Naive B cell (primary cell): ENCODE measurements at regions not wholly inside any gene's neighbourhood (a gene's known extent, or its start where the extent isn't known, plus 50 kb on each side); places are given as distances from the start of the nearest gene placed in this dataset.
A peak's percentile ranks its signal among the peaks of the same experiment; 100 is the strongest.

ENCODE experiments used
- ATAC-seq, 2 donors: fragments of 150-1000 bp; cut with Tn5 transposase; 2 replicates each; pipeline ENCODE4 v1.10.0; 2021; ENCODE audit warnings: low read depth in 2 of 2, mild to moderate bottlenecking in 2 of 2, moderate library complexity in 2 of 2
- DNase-seq: peaks from one replicate; pipeline ENCODE4 v3.0.0; 2022
- H3K27ac Mint-ChIP-seq, 6 donors: one replicate each; pipeline ENCODE4 v1.8.0; 2020 to 2022; ENCODE audit warnings: mild to moderate bottlenecking in 6 of 6, mixed read lengths in 6 of 6, moderate library complexity in 5 of 6, inconsistent platforms in 2 of 6
- H3K27me3 Mint-ChIP-seq, 3 donors: one replicate each; pipeline ENCODE4 v1.8.0; 2021 to 2022; ENCODE audit warnings: mixed read lengths in 3 of 3, mild to moderate bottlenecking in 1 of 3
- H3K36me3 Mint-ChIP-seq, 2 donors: one replicate each; pipeline ENCODE4 v1.8.0; 2020 to 2022; ENCODE audit warnings: mixed read lengths in 2 of 2, inconsistent platforms in 1 of 2, mild to moderate bottlenecking in 1 of 2
- H3K4me1 Mint-ChIP-seq, 3 donors: one replicate each; pipeline ENCODE4 v1.8.0; 2020 to 2022; ENCODE audit warnings: mixed read lengths in 3 of 3, inconsistent platforms in 1 of 3, mild to moderate bottlenecking in 1 of 3, moderate library complexity in 1 of 3
- H3K4me3 Mint-ChIP-seq, 8 donors: one replicate each; pipeline ENCODE4 v1.8.0; 2020 to 2022; ENCODE audit warnings: mild to moderate bottlenecking in 8 of 8, mixed read lengths in 8 of 8, moderate library complexity in 8 of 8, inconsistent platforms in 2 of 8
- H3K9me3 Mint-ChIP-seq, 7 donors: one replicate each; pipeline ENCODE4 v1.8.0; 2020 to 2022; ENCODE audit warnings: mixed read lengths in 7 of 7, mild to moderate bottlenecking in 5 of 7, inconsistent platforms in 2 of 7, moderate library complexity in 1 of 7

GRCh38 chr5:168186289-168187074 is 105.0 kb upstream of the WWC1 start:
- H3K27me3 Mint-ChIP-seq, result no peaks in the 10 kb centered on the region
- H3K36me3 Mint-ChIP-seq, result no peaks in the 10 kb centered on the region
- peaks cover 0 to 4% (median 0%) of the 10 kb centered on the region in 7 donors for H3K9me3 Mint-ChIP-seq
- ATAC-seq (no peak), DNase-seq (no peak)
- H3K27ac Mint-ChIP-seq, result peak overlapping the region in 1 of 6 donors; percentile 22
- no peak overlapping the region for H3K4me3 Mint-ChIP-seq
- H3K4me1 Mint-ChIP-seq, result no peaks in the 10 kb centered on the region

- DNase-seq (no peak), ATAC-seq (no peak)
- H3K27me3 Mint-ChIP-seq, result no peaks in the 10 kb centered on the region
- no peaks in the 10 kb centered on the region for H3K36me3 Mint-ChIP-seq
- H3K4me1 Mint-ChIP-seq, result no peaks in the 10 kb centered on the region
- peaks cover 0 to 4% (median 0%) of the 10 kb centered on the region in 7 donors for H3K9me3 Mint-ChIP-seq
- H3K4me3 Mint-ChIP-seq, result no peak overlapping the region
- H3K27ac Mint-ChIP-seq, result no peak overlapping the region
Measured at GRCh38 chr5:168187614-168188013, 103.8 kb upstream of the WWC1 start.

- Mint-ChIP-seq H3K4me1 (no peaks in the 10 kb centered on the region), H3K27ac (no peak overlapping the region), H3K36me3 (no peaks in the 10 kb centered on the region), H3K9me3 (peaks cover 0 to 4% (median 0%) of the 10 kb centered on the region in 7 donors), H3K4me3 (no peak overlapping the region), H3K27me3 (no peaks in the 10 kb centered on the region)
- no peak for ATAC-seq
- DNase-seq, result no peak
Measured at GRCh38 chr5:168188182-168188581, 103.3 kb upstream of the WWC1 start.

GRCh38 chr5:168192120-168192519 is 99.3 kb upstream of the WWC1 start:
- H3K27me3 Mint-ChIP-seq, result no peaks in the 10 kb centered on the region
- H3K27ac Mint-ChIP-seq, result no peak overlapping the region
- no peak overlapping the region for H3K4me3 Mint-ChIP-seq
- H3K36me3 Mint-ChIP-seq, result no peaks in the 10 kb centered on the region
- H3K9me3 Mint-ChIP-seq, result peaks cover 0 to 4% (median 0%) of the 10 kb centered on the region in 7 donors
- no peak for ATAC-seq
- no peak for DNase-seq
- H3K4me1 Mint-ChIP-seq, result no peaks in the 10 kb centered on the region

- Mint-ChIP-seq H3K9me3 (peaks cover 0 to 3% (median 0%) of the 10 kb centered on the region in 7 donors), H3K4me3 (no peak overlapping the region), H3K27me3 (no peaks in the 10 kb centered on the region), H3K36me3 (no peaks in the 10 kb centered on the region), H3K27ac (no peak overlapping the region), H3K4me1 (no peaks in the 10 kb centered on the region)
- ATAC-seq (no peak), DNase-seq (no peak)
Measured at GRCh38 chr5:168193493-168194250, 97.8 kb upstream of the WWC1 start.

- peaks cover 0 to 1% (median 0%) of the 10 kb centered on the region in 3 donors for H3K27me3 Mint-ChIP-seq
- DNase-seq (no peak), ATAC-seq (no peak)
- H3K9me3 Mint-ChIP-seq, result peaks cover 0 to 1% (median 0%) of the 10 kb centered on the region in 7 donors
- H3K27ac Mint-ChIP-seq, result no peak overlapping the region
- no peaks in the 10 kb centered on the region for H3K36me3 Mint-ChIP-seq
- H3K4me1 Mint-ChIP-seq, result no peaks in the 10 kb centered on the region
- no peak overlapping the region for H3K4me3 Mint-ChIP-seq
Measured at GRCh38 chr5:168195110-168195509, 96.3 kb upstream of the WWC1 start.

- peaks cover 0 to 5% (median 0%) of the 10 kb centered on the region in 3 donors for H3K27me3 Mint-ChIP-seq
- no peaks in the 10 kb centered on the region for H3K36me3 Mint-ChIP-seq
- ATAC-seq (no peak), DNase-seq (no peak)
- no peak overlapping the region for H3K4me3 Mint-ChIP-seq
- H3K4me1 Mint-ChIP-seq, result no peaks in the 10 kb centered on the region
- H3K27ac Mint-ChIP-seq, result no peak overlapping the region
- H3K9me3 Mint-ChIP-seq, result no peaks in the 10 kb centered on the region
Measured at GRCh38 chr5:168198359-168198758, 93.1 kb upstream of the WWC1 start.

GRCh38 chr5:168202996-168203395 is 88.4 kb upstream of the WWC1 start:
- peaks cover 0 to 5% (median 4%) of the 10 kb centered on the region in 3 donors for H3K27me3 Mint-ChIP-seq
- no peak overlapping the region for H3K4me3 Mint-ChIP-seq
- no peaks in the 10 kb centered on the region for H3K36me3 Mint-ChIP-seq
- no peak for ATAC-seq
- no peak for DNase-seq
- peaks cover 0 to 5% (median 0%) of the 10 kb centered on the region in 7 donors for H3K9me3 Mint-ChIP-seq
- no peaks in the 10 kb centered on the region for H3K4me1 Mint-ChIP-seq
- H3K27ac Mint-ChIP-seq, result no peak overlapping the region

GRCh38 chr5:168204165-168204564 is 87.3 kb upstream of the WWC1 start:
- ATAC-seq (no peak), DNase-seq (no peak)
- Mint-ChIP-seq H3K27me3 (peaks cover 0 to 5% (median 4%) of the 10 kb centered on the region in 3 donors), H3K4me3 (no peak overlapping the region), H3K36me3 (no peaks in the 10 kb centered on the region), H3K9me3 (peaks cover 0 to 5% (median 0%) of the 10 kb centered on the region in 7 donors), H3K4me1 (no peaks in the 10 kb centered on the region), H3K27ac (no peak overlapping the region)

- peaks cover 0 to 5% (median 0%) of the 10 kb centered on the region in 7 donors for H3K9me3 Mint-ChIP-seq
- no peaks in the 10 kb centered on the region for H3K4me1 Mint-ChIP-seq
- no peaks in the 10 kb centered on the region for H3K36me3 Mint-ChIP-seq
- no peak overlapping the region for H3K4me3 Mint-ChIP-seq
- no peak overlapping the region for H3K27ac Mint-ChIP-seq
- H3K27me3 Mint-ChIP-seq, result peaks cover 0 to 4% (median 0%) of the 10 kb centered on the region in 3 donors
- ATAC-seq (no peak), DNase-seq (no peak)
Measured at GRCh38 chr5:168207450-168208029, 83.9 kb upstream of the WWC1 start.

- Mint-ChIP-seq H3K27me3 (no peaks in the 10 kb centered on the region), H3K27ac (no peak overlapping the region), H3K9me3 (peaks cover 0 to 5% (median 0%) of the 10 kb centered on the region in 7 donors), H3K36me3 (no peaks in the 10 kb centered on the region), H3K4me1 (no peaks in the 10 kb centered on the region), H3K4me3 (no peak overlapping the region)
- ATAC-seq (no peak), DNase-seq (no peak)
Measured at GRCh38 chr5:168209244-168209995, 82.0 kb upstream of the WWC1 start.

- Mint-ChIP-seq H3K36me3 (no peaks in the 10 kb centered on the region), H3K27me3 (no peaks in the 10 kb centered on the region), H3K27ac (no peak overlapping the region), H3K4me3 (no peak overlapping the region), H3K9me3 (peaks cover 0 to 5% (median 0%) of the 10 kb centered on the region in 7 donors), H3K4me1 (no peaks in the 10 kb centered on the region)
- ATAC-seq (no peak), DNase-seq (no peak)
Measured at GRCh38 chr5:168209997-168210396, 81.4 kb upstream of the WWC1 start.

- Mint-ChIP-seq H3K27ac (no peak overlapping the region), H3K36me3 (no peaks in the 10 kb centered on the region), H3K9me3 (no peaks in the 10 kb centered on the region), H3K27me3 (no peaks in the 10 kb centered on the region), H3K4me1 (no peaks in the 10 kb centered on the region), H3K4me3 (no peak overlapping the region)
- ATAC-seq (no peak), DNase-seq (no peak)
Measured at GRCh38 chr5:168211245-168211644, 80.2 kb upstream of the WWC1 start.
